ENCODE measurements at regions not wholly inside any gene's neighbourhood (a gene's known extent, or its start where the extent isn't known, plus 50 kb on each side); places are given as distances from the start of the nearest gene placed in this dataset.

DNA sequence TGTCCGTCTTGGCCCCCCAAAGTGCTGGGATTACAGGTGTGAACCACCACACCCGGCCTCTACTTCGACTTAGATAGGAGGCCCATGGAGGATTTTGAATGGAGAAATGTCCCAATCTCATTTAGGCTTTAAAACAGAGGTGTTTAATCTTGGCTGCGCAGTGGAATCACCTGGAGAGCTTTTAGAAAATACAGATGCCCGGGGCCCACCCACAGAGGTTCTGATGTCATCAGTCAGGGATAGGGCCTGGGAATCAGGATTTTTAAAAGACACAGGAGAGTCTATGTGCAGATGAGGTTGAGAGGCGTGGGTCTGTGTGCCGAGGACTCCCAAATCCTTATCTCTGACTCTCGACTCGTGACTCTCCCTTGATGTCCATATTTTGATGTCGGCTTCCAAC, 124.0 kb upstream of the BOD1 start:
- TF ChIP-seq, protein P1, sequence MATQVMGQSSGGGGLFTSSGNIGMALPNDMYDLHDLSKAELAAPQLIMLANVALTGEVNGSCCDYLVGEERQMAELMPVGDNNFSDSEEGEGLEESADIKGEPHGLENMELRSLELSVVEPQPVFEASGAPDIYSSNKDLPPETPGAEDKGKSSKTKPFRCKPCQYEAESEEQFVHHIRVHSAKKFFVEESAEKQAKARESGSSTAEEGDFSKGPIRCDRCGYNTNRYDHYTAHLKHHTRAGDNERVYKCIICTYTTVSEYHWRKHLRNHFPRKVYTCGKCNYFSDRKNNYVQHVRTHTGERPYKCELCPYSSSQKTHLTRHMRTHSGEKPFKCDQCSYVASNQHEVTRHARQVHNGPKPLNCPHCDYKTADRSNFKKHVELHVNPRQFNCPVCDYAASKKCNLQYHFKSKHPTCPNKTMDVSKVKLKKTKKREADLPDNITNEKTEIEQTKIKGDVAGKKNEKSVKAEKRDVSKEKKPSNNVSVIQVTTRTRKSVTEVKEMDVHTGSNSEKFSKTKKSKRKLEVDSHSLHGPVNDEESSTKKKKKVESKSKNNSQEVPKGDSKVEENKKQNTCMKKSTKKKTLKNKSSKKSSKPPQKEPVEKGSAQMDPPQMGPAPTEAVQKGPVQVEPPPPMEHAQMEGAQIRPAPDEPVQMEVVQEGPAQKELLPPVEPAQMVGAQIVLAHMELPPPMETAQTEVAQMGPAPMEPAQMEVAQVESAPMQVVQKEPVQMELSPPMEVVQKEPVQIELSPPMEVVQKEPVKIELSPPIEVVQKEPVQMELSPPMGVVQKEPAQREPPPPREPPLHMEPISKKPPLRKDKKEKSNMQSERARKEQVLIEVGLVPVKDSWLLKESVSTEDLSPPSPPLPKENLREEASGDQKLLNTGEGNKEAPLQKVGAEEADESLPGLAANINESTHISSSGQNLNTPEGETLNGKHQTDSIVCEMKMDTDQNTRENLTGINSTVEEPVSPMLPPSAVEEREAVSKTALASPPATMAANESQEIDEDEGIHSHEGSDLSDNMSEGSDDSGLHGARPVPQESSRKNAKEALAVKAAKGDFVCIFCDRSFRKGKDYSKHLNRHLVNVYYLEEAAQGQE (IDR thresholded peaks at IDR 0.05; ENCODE audit: insufficient read depth in 1 of 2, low read depth in 2 of 2, low read length in 1 of 2), result no peak
- TF ChIP-seq, protein P2, sequence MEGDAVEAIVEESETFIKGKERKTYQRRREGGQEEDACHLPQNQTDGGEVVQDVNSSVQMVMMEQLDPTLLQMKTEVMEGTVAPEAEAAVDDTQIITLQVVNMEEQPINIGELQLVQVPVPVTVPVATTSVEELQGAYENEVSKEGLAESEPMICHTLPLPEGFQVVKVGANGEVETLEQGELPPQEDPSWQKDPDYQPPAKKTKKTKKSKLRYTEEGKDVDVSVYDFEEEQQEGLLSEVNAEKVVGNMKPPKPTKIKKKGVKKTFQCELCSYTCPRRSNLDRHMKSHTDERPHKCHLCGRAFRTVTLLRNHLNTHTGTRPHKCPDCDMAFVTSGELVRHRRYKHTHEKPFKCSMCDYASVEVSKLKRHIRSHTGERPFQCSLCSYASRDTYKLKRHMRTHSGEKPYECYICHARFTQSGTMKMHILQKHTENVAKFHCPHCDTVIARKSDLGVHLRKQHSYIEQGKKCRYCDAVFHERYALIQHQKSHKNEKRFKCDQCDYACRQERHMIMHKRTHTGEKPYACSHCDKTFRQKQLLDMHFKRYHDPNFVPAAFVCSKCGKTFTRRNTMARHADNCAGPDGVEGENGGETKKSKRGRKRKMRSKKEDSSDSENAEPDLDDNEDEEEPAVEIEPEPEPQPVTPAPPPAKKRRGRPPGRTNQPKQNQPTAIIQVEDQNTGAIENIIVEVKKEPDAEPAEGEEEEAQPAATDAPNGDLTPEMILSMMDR (IDR thresholded peaks at IDR 0.05), result no peak
- TF ChIP-seq SIN3A (IDR thresholded peaks at IDR 0.05; ENCODE audit: borderline replicate concordance, insufficient read depth, low read depth, low read length), result no peak
- no peak for TF ChIP-seq TCF7L2 (IDR thresholded peaks at IDR 0.05; ENCODE audit: low read depth, low read length)
- TF ChIP-seq POLR2AphosphoS5 (IDR thresholded peaks at IDR 0.05; ENCODE audit: low read depth, low read length), result no peak
- Histone ChIP-seq H3K4me1 (ENCODE audit: control insufficient read depth, insufficient read depth, low read length) (no peaks in the 10 kb centered on the region), H3K4me3 (ENCODE audit: low read depth in 2 of 2, low read length in 2 of 2) (no peak overlapping the region), H3K27ac (ENCODE audit: low read length) (no peak overlapping the region), H3K36me3 (ENCODE audit: control insufficient read depth, insufficient read depth, low read length) (no peaks in the 10 kb centered on the region), H3K9me3 (ENCODE audit: control insufficient read depth, insufficient read depth, low read depth, low read length) (no peaks in the 10 kb centered on the region), H3K27me3 (ENCODE audit: control insufficient read depth, insufficient read depth, low read length) (no peaks in the 10 kb centered on the region)
- no TSS peak for BruUV-seq (replicated peaks)
- POLR2A ChIA-PET, result interaction anchor here (0.6 kb wide), 1 partner anchor 1080 kb away, joined by 4 read pairs; no protein-coding TSS in a partner anchor
- in situ Hi-C loops (cut with HindIII; ENCODE audit: low pct_unique_long_range_greater_than_20kb, low sequenced_read_pairs) (no loop called here), intact Hi-C loops (cut with micrococcal nuclease; ENCODE audit: unreplicated experiment) (no loop called here)
- DNase-seq (ENCODE audit: low read depth, low spot score) (no peak), ATAC-seq (no peak)
- CTCF ChIA-PET, result interaction anchor here (0.5 kb wide), 1 partner anchor 117 kb away, joined by 3 read pairs; no protein-coding TSS in a partner anchor

DNA sequence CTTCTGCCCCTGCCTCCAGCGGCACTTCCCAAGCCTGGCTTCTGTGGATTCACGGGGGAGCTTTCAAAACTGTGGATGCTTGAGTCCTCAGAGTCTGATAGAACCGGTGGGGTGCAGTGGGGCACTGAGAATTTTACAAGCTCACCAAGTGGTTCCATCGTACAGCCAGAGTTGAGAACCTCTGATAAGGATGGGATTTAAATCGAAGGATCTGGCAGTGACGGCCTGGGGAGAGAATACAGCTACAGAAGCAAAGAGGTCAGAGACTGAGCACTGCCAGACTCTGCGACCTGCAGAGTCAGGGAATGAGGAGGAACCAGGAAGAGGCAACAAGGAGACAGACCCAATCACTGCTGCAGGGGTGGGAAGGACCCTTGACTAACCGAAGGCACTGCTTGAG, 124.6 kb upstream of the BOD1 start:
- TF ChIP-seq, protein P1 (IDR thresholded peaks at IDR 0.05; ENCODE audit: insufficient read depth in 1 of 2, low read depth in 2 of 2, low read length in 1 of 2), result no peak
- TF ChIP-seq TCF7L2 (IDR thresholded peaks at IDR 0.05; ENCODE audit: low read depth, low read length), result no peak
- no peak for TF ChIP-seq POLR2AphosphoS5 (IDR thresholded peaks at IDR 0.05; ENCODE audit: low read depth, low read length)
- TF ChIP-seq SIN3A (IDR thresholded peaks at IDR 0.05; ENCODE audit: borderline replicate concordance, insufficient read depth, low read depth, low read length), result no peak
- TF ChIP-seq, protein P2 (IDR thresholded peaks at IDR 0.05), result no peak
- no peak for ATAC-seq
- Histone ChIP-seq H3K27ac (ENCODE audit: low read length) (no peak overlapping the region), H3K4me1 (ENCODE audit: control insufficient read depth, insufficient read depth, low read length) (no peaks in the 10 kb centered on the region), H3K4me3 (ENCODE audit: low read depth in 2 of 2, low read length in 2 of 2) (no peak overlapping the region), H3K27me3 (ENCODE audit: control insufficient read depth, insufficient read depth, low read length) (no peaks in the 10 kb centered on the region), H3K9me3 (ENCODE audit: control insufficient read depth, insufficient read depth, low read depth, low read length) (no peaks in the 10 kb centered on the region), H3K36me3 (ENCODE audit: control insufficient read depth, insufficient read depth, low read length) (no peaks in the 10 kb centered on the region)
- in situ Hi-C loops (cut with HindIII; ENCODE audit: low pct_unique_long_range_greater_than_20kb, low sequenced_read_pairs), result no loop called here
- no peak for DNase-seq (ENCODE audit: low read depth, low spot score)
- CTCF ChIA-PET, result interaction anchor here (0.6 kb wide), 1 partner anchor 50 kb away, joined by 6 read pairs; no protein-coding TSS in a partner anchor
- intact Hi-C loops (cut with micrococcal nuclease; ENCODE audit: unreplicated experiment), result no loop called here
- POLR2A ChIA-PET, result no interaction called here
- BruUV-seq (replicated peaks), result no TSS peak
